ENCODE measurements at regions not wholly inside any gene's neighbourhood (a gene's known extent, or its start where the extent isn't known, plus 50 kb on each side); places are given as distances from the start of the nearest gene placed in this dataset.

DNA sequence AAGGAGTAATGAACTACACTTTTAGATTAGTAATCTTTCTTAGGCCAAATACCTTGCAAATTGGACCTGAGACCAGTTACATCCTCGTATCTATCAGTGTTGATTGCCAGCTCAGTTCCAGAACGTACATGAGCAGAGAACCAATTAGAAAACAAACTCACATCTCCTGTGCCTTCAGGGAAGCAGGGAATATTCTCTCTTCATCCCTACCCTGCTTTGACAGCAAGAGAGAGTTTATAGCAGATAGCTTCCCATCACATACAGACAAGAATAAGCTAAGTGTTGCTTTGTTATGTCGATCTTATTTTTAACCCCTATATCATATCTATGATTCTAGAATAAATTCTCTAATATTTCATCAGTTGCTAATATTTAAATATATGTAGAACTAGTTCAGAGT lies 181.8 kb downstream of the DSC3 start:
- Histone ChIP-seq H4K91ac (ENCODE audit: low read depth, low read length) (no peak overlapping the region), H3K23ac (ENCODE audit: low read length) (no peak overlapping the region), H3K4me2 (ENCODE audit: low read length) (no peak overlapping the region), H3K79me1 (ENCODE audit: low read length) (no peaks in the 10 kb centered on the region), H3K18ac (ENCODE audit: low read length) (no peak overlapping the region), H2BK12ac (ENCODE audit: low read length) (no peak overlapping the region), H3K4me3 (ENCODE audit: low read depth, low read length) (no peak overlapping the region), H3K79me2 (ENCODE audit: control insufficient read depth, insufficient read depth, low read length, poor library complexity) (no peaks in the 10 kb centered on the region), H4K8ac (ENCODE audit: low read depth, low read length) (no peak overlapping the region), H4K12ac (ENCODE audit: low read depth, low read length) (no peak overlapping the region), H2AFZ (ENCODE audit: insufficient read depth, low read length, poor library complexity) (no peak overlapping the region), H2AK5ac (ENCODE audit: low read length) (no peak overlapping the region), H3K14ac (ENCODE audit: low read length) (no peak overlapping the region), H3K36me3 (ENCODE audit: control insufficient read depth in 1 of 2, insufficient read depth in 2 of 2, low read length in 2 of 2) (no peaks in the 10 kb centered on the region), H3K4ac (ENCODE audit: low read depth, low read length) (no peak overlapping the region), H3K27me3 (ENCODE audit: insufficient read depth, low read length) (no peaks in the 10 kb centered on the region), H2BK120ac (ENCODE audit: insufficient read depth, low read length, poor library complexity) (no peak overlapping the region), H3K9me3 (ENCODE audit: insufficient read depth, low read depth, low read length) (no peaks in the 10 kb centered on the region), H3K4me1 (ENCODE audit: control insufficient read depth in 1 of 2, insufficient read depth in 2 of 2, low read length in 2 of 2) (no peaks in the 10 kb centered on the region), H3K27ac (ENCODE audit: low read depth, low read length) (no peak overlapping the region), H3K9ac (ENCODE audit: low read length) (no peak overlapping the region), H2BK5ac (ENCODE audit: low read depth, low read length, poor library complexity) (no peak overlapping the region)
- no peak for DNase-seq
- no CpG with 5 or more reads among the region's 3 CpGs for WGBS (ENCODE audit: extremely low coverage, insufficient coverage, insufficient read length)

DNA sequence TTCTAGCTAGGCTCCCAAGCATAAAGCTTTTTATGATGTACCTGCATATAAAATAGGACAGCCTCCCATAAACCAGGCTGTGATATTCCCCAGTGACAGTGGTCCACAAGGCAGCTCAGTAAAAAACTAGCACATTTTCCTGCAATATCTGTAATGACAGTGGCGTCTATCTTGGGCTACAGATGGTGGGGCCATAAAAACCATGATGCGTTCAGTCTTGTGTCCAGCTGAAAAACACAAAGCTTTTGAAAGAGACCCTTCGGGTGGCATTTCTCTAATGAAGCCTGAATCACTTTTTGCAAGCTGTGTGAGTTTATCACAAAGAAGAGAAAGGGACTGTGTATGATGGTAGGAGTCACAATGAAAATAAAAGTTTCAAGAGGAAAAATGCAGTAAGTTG lies 183.5 kb downstream of the DSC3 start:
- Histone ChIP-seq H4K91ac (ENCODE audit: low read depth, low read length) (no peak overlapping the region), H3K27ac (ENCODE audit: low read depth, low read length) (no peak overlapping the region), H2AK5ac (ENCODE audit: low read length) (no peak overlapping the region), H3K79me1 (ENCODE audit: low read length) (no peaks in the 10 kb centered on the region), H3K4ac (ENCODE audit: low read depth, low read length) (no peak overlapping the region), H3K4me1 (ENCODE audit: control insufficient read depth in 1 of 2, insufficient read depth in 2 of 2, low read length in 2 of 2) (no peaks in the 10 kb centered on the region), H3K4me3 (ENCODE audit: low read depth, low read length) (no peak overlapping the region), H3K36me3 (ENCODE audit: control insufficient read depth in 1 of 2, insufficient read depth in 2 of 2, low read length in 2 of 2) (no peaks in the 10 kb centered on the region), H3K23ac (ENCODE audit: low read length) (no peak overlapping the region), H3K18ac (ENCODE audit: low read length) (no peak overlapping the region), H3K79me2 (ENCODE audit: control insufficient read depth, insufficient read depth, low read length, poor library complexity) (no peaks in the 10 kb centered on the region), H3K9me3 (ENCODE audit: insufficient read depth, low read depth, low read length) (no peaks in the 10 kb centered on the region), H4K12ac (ENCODE audit: low read depth, low read length) (no peak overlapping the region), H3K14ac (ENCODE audit: low read length) (no peak overlapping the region), H2BK120ac (ENCODE audit: insufficient read depth, low read length, poor library complexity) (no peak overlapping the region), H3K27me3 (ENCODE audit: insufficient read depth, low read length) (no peaks in the 10 kb centered on the region), H3K4me2 (ENCODE audit: low read length) (no peak overlapping the region), H4K8ac (ENCODE audit: low read depth, low read length) (no peak overlapping the region), H3K9ac (ENCODE audit: low read length) (no peak overlapping the region), H2BK5ac (ENCODE audit: low read depth, low read length, poor library complexity) (no peak overlapping the region), H2BK12ac (ENCODE audit: low read length) (no peak overlapping the region), H2AFZ (ENCODE audit: insufficient read depth, low read length, poor library complexity) (no peak overlapping the region)
- no CpG with 5 or more reads among the region's 3 CpGs for WGBS (ENCODE audit: extremely low coverage, insufficient coverage, insufficient read length)
- no peak for DNase-seq

DNA sequence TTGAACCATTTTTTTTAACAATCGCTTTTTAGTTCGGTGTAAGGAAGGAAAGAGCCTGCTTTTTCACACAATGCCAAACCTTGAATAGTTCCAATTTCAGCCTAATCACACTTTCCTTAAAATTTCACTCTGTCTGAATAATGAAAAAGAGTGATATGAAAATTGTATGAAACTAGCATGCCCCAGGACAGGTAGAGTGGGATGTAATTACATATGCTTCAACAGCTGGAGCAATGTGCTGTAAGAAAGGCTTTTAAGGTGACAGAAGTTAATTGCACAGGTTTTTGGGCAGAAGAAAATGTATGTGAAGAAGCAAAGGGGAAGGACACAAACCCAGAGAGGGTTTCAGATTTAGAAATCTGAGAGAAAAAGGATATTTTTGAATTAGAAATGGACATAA lies 184.0 kb downstream of the DSC3 start:
- no peak overlapping the region for H2AFZ ChIP-seq (ENCODE audit: insufficient read depth, low read length, poor library complexity)
- no CpG with 5 or more reads among the region's 2 CpGs for WGBS (ENCODE audit: extremely low coverage, insufficient coverage, insufficient read length)

DNA sequence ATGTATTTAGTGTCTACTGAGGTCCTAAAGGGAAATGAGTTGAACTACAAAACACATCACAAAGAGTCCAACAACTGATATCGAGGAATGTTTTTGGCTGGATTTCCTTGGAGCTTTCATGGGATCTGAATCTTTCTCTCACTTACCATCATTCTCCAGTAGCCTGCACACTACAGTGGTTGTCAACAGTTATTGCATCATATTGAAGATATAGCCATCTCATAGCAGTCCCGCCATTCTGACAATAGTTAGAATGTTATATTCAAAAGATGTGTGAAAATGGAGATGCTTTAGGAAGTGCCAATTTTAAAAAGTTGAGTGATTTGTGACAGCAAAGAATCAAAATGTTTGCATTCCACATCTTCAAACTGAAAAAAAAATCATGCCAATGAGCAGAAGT lies 186.8 kb downstream of the DSC3 start:
- DNase-seq = no peak
- H3K36me3 ChIP-seq (ENCODE audit: control insufficient read depth in 1 of 2, insufficient read depth in 2 of 2, low read length in 2 of 2) = no peaks in the 10 kb centered on the region

More for the DNA sequence above, 184.0 kb downstream of the DSC3 start:
- Histone ChIP-seq H3K18ac (ENCODE audit: low read length) (no peak overlapping the region), H3K4me2 (ENCODE audit: low read length) (no peak overlapping the region), H2AK5ac (ENCODE audit: low read length) (no peak overlapping the region), H3K4me3 (ENCODE audit: low read depth, low read length) (no peak overlapping the region), H4K91ac (ENCODE audit: low read depth, low read length) (no peak overlapping the region), H3K9ac (ENCODE audit: low read length) (no peak overlapping the region), H2BK120ac (ENCODE audit: insufficient read depth, low read length, poor library complexity) (no peak overlapping the region), H3K79me2 (ENCODE audit: control insufficient read depth, insufficient read depth, low read length, poor library complexity) (no peaks in the 10 kb centered on the region), H3K14ac (ENCODE audit: low read length) (no peak overlapping the region), H3K4me1 (ENCODE audit: control insufficient read depth in 1 of 2, insufficient read depth in 2 of 2, low read length in 2 of 2) (no peaks in the 10 kb centered on the region), H2BK5ac (ENCODE audit: low read depth, low read length, poor library complexity) (no peak overlapping the region), H3K79me1 (ENCODE audit: low read length) (no peaks in the 10 kb centered on the region), H3K27me3 (ENCODE audit: insufficient read depth, low read length) (no peaks in the 10 kb centered on the region), H2BK12ac (ENCODE audit: low read length) (no peak overlapping the region), H4K12ac (ENCODE audit: low read depth, low read length) (no peak overlapping the region), H3K4ac (ENCODE audit: low read depth, low read length) (no peak overlapping the region), H3K27ac (ENCODE audit: low read depth, low read length) (no peak overlapping the region), H4K8ac (ENCODE audit: low read depth, low read length) (no peak overlapping the region), H3K36me3 (ENCODE audit: control insufficient read depth in 1 of 2, insufficient read depth in 2 of 2, low read length in 2 of 2) (no peaks in the 10 kb centered on the region), H3K23ac (ENCODE audit: low read length) (no peak overlapping the region), H3K9me3 (ENCODE audit: insufficient read depth, low read depth, low read length) (no peaks in the 10 kb centered on the region)
- no peak for DNase-seq

More for the DNA sequence above, 186.8 kb downstream of the DSC3 start:
- H3K27me3 ChIP-seq (ENCODE audit: insufficient read depth, low read length) = no peaks in the 10 kb centered on the region
- no CpG with 5 or more reads among the region's 2 CpGs for WGBS (ENCODE audit: extremely low coverage, insufficient coverage, insufficient read length)
- no peak overlapping the region for H3K23ac ChIP-seq (ENCODE audit: low read length)
- H2AFZ ChIP-seq (ENCODE audit: insufficient read depth, low read length, poor library complexity) = no peak overlapping the region
- H3K4me2 ChIP-seq (ENCODE audit: low read length) = no peak overlapping the region
- no peaks in the 10 kb centered on the region for H3K79me1 ChIP-seq (ENCODE audit: low read length)
- H3K18ac ChIP-seq (ENCODE audit: low read length) = no peak overlapping the region
- H4K91ac ChIP-seq (ENCODE audit: low read depth, low read length) = no peak overlapping the region
- H2BK5ac ChIP-seq (ENCODE audit: low read depth, low read length, poor library complexity) = no peak overlapping the region
- H3K79me2 ChIP-seq (ENCODE audit: control insufficient read depth, insufficient read depth, low read length, poor library complexity) = no peaks in the 10 kb centered on the region
- H3K27ac ChIP-seq (ENCODE audit: low read depth, low read length) = no peak overlapping the region
- no peak overlapping the region for H2BK12ac ChIP-seq (ENCODE audit: low read length)
- no peaks in the 10 kb centered on the region for H3K9me3 ChIP-seq (ENCODE audit: insufficient read depth, low read depth, low read length)
- no peak overlapping the region for H3K4ac ChIP-seq (ENCODE audit: low read depth, low read length)
- no peak overlapping the region for H2BK120ac ChIP-seq (ENCODE audit: insufficient read depth, low read length, poor library complexity)
- H4K8ac ChIP-seq (ENCODE audit: low read depth, low read length) = no peak overlapping the region
- H3K4me1 ChIP-seq (ENCODE audit: control insufficient read depth in 1 of 2, insufficient read depth in 2 of 2, low read length in 2 of 2) = no peaks in the 10 kb centered on the region
- H3K9ac ChIP-seq (ENCODE audit: low read length) = no peak overlapping the region
- no peak overlapping the region for H3K14ac ChIP-seq (ENCODE audit: low read length)
- no peak overlapping the region for H2AK5ac ChIP-seq (ENCODE audit: low read length)
- H4K12ac ChIP-seq (ENCODE audit: low read depth, low read length) = no peak overlapping the region
- no peak overlapping the region for H3K4me3 ChIP-seq (ENCODE audit: low read depth, low read length)
